ENCODE measurements at regions not wholly inside any gene's neighbourhood (a gene's known extent, or its start where the extent isn't known, plus 50 kb on each side); places are given as distances from the start of the nearest gene placed in this dataset.

DNA sequence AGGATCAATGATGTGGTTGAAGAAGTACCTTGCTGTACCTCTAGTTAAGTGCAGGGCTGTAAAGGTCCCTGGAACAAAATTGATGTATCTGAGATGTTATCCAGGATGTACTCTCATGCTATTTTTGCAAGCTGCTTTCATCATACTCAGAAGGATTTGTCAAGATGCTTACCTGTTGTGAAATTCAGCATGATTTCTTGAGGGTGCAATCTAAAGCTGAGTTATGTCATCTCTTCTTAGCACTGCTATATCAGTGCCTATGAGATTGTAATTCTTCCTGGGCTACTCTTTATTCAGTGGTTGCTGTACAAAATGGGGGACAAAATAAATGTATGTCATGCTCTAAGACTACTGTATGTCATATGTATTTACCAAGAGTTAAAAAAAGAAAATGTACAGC is 340.7 kb upstream of the LMO3 start:
- no peak for ATAC-seq
- TF ChIP-seq ZNF70 (CRISPR knock-in tag; IDR thresholded peaks at IDR 0.05) (no peak), RARB (CRISPR knock-in tag; IDR thresholded peaks at IDR 0.05) (no peak), ZC3H10 (CRISPR knock-in tag; IDR thresholded peaks at IDR 0.05) (no peak), TCF4 (CRISPR knock-in tag; IDR thresholded peaks at IDR 0.05; ENCODE audit: borderline replicate concordance) (no peak)
- TF ChIP-seq, protein P1, sequence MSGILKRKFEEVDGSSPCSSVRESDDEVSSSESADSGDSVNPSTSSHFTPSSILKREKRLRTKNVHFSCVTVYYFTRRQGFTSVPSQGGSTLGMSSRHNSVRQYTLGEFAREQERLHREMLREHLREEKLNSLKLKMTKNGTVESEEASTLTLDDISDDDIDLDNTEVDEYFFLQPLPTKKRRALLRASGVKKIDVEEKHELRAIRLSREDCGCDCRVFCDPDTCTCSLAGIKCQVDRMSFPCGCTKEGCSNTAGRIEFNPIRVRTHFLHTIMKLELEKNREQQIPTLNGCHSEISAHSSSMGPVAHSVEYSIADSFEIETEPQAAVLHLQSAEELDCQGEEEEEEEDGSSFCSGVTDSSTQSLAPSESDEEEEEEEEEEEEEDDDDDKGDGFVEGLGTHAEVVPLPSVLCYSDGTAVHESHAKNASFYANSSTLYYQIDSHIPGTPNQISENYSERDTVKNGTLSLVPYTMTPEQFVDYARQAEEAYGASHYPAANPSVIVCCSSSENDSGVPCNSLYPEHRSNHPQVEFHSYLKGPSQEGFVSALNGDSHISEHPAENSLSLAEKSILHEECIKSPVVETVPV (CRISPR knock-in tag; IDR thresholded peaks at IDR 0.05), result no peak

DNA sequence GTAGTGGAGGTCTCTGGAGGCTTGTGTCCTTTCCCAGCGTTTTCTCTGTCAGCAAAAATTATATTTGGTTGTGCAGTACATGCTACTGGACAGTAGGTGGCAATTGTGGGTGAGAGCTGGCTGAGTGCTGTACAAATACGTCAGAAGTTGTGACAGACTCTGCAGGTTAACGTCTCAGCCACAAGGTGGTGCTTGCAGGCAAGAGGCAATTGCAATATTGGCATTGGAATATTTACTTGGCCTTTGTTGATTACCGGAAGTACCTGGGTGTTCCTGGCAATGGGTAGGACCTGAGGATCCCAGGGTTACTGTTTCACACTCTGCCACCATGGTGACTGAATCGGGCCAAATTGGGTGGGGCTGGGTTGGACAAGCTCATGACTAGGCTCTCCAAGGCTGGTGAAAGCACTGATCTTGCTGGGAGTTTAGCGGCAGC is 333.9 kb upstream of the LMO3 start:
- no peak for ATAC-seq
- no peak for TF ChIP-seq TSHZ2 (CRISPR knock-in tag; IDR thresholded peaks at IDR 0.05)
- no peak for TF ChIP-seq ZC3H10 (CRISPR knock-in tag; IDR thresholded peaks at IDR 0.05)
- no peak for TF ChIP-seq CSDC2 (CRISPR knock-in tag; IDR thresholded peaks at IDR 0.05)
- TF ChIP-seq ZNF70 (CRISPR knock-in tag; IDR thresholded peaks at IDR 0.05), result no peak
- TF ChIP-seq BACH2 (CRISPR knock-in tag; IDR thresholded peaks at IDR 0.05; ENCODE audit: borderline replicate concordance), result no peak
- TF ChIP-seq TOX (CRISPR knock-in tag; IDR thresholded peaks at IDR 0.05; ENCODE audit: borderline replicate concordance), result no peak
- TF ChIP-seq ISL1 (CRISPR knock-in tag; IDR thresholded peaks at IDR 0.05), result no peak
- TF ChIP-seq SNAI2 (CRISPR knock-in tag; IDR thresholded peaks at IDR 0.05), result no peak
- no peak for TF ChIP-seq ARNTL (CRISPR knock-in tag; IDR thresholded peaks at IDR 0.05; ENCODE audit: borderline replicate concordance, low read depth)

DNA sequence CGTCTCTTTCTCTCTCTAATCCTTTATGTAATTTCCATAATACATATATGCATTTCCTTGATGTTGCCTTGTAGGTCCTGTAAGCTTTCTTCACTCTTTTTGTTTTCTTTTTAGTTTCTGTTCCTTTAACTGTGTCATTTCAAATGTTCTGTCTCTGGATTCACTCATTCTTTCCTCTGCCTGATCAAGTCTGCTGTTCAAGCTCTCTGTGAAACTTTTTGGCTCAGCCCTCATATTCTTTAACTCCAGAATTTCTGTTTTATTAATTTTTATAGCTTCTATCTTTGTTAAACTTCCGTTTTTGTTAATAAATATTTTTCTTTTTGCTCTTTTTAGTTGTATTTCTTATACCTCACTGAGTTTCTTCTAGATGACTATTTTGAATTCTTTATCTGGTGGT is 321.3 kb upstream of the LMO3 start:
- no peak for ATAC-seq

DNA sequence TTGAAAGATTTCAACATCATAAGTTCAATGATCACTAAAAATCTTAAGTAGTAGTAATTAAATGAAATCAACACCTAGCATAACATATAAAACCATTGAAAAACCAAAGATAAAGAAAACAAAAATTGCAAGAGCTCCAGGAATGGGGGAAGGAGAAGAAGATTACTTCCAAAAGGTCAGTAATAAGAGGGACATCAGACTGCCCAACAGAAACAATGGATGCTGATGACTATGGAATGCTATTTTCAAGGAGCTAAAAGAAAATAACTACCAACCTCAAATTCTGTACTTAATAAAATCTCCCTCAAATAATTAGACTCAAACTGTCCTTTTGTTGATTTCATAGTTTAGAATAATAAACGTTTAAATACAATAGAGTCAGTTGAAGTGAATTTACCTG is 314.5 kb upstream of the LMO3 start:
- no peak for TF ChIP-seq ISL1 (CRISPR knock-in tag; IDR thresholded peaks at IDR 0.05)
- no peak for TF ChIP-seq RARB (CRISPR knock-in tag; IDR thresholded peaks at IDR 0.05)
- TF ChIP-seq TCF4 (CRISPR knock-in tag; IDR thresholded peaks at IDR 0.05; ENCODE audit: borderline replicate concordance), result no peak
- TF ChIP-seq, protein P1 (CRISPR knock-in tag; IDR thresholded peaks at IDR 0.05), result no peak
- TF ChIP-seq ARNTL (CRISPR knock-in tag; IDR thresholded peaks at IDR 0.05; ENCODE audit: borderline replicate concordance, low read depth), result no peak
- no peak for TF ChIP-seq ZNF565 (CRISPR knock-in tag; conservative IDR thresholded peaks at IDR 0.05; ENCODE audit: low read depth)
- no peak for TF ChIP-seq CREB5 (CRISPR knock-in tag; IDR thresholded peaks at IDR 0.05; ENCODE audit: low read depth)
- no peak for TF ChIP-seq BACH2 (CRISPR knock-in tag; IDR thresholded peaks at IDR 0.05; ENCODE audit: borderline replicate concordance)
- no peak for TF ChIP-seq SNAI2 (CRISPR knock-in tag; IDR thresholded peaks at IDR 0.05)
- TF ChIP-seq ZC3H10 (CRISPR knock-in tag; IDR thresholded peaks at IDR 0.05), result no peak
- no peak for TF ChIP-seq CSDC2 (CRISPR knock-in tag; IDR thresholded peaks at IDR 0.05)
- no peak for TF ChIP-seq ZNF70 (CRISPR knock-in tag; IDR thresholded peaks at IDR 0.05)
- no peak for TF ChIP-seq ZFP3 (CRISPR knock-in tag; IDR thresholded peaks at IDR 0.05)
- no peak for TF ChIP-seq TOX (CRISPR knock-in tag; IDR thresholded peaks at IDR 0.05; ENCODE audit: borderline replicate concordance)
- no peak for ATAC-seq

More for the DNA sequence above, 321.3 kb upstream of the LMO3 start:
- TF ChIP-seq ZNF8 (CRISPR knock-in tag; IDR thresholded peaks at IDR 0.05), result no peak
- TF ChIP-seq, protein P1 (CRISPR knock-in tag; IDR thresholded peaks at IDR 0.05), result no peak
- no peak for TF ChIP-seq GLIS3 (CRISPR knock-in tag; IDR thresholded peaks at IDR 0.05)
- no peak for TF ChIP-seq CSDC2 (CRISPR knock-in tag; IDR thresholded peaks at IDR 0.05)

All from SK-N-SH treated with all-trans-retinoic acid at 6 μM for 48 hours (cell line).